ENCODE measurements at regions not wholly inside any gene's neighbourhood (a gene's known extent, or its start where the extent isn't known, plus 50 kb on each side); places are given as distances from the start of the nearest gene placed in this dataset.

GRCh38 chr4:17033025-17033767 is 134.8 kb upstream of the LDB2 start:
- no peak for TF ChIP-seq CTCF (IDR thresholded peaks at IDR 0.05)

GRCh38 chr4:17030543-17030942 is 132.1 kb upstream of the LDB2 start:
- TF ChIP-seq CTCF (IDR thresholded peaks at IDR 0.05) = no peak

- no peak for TF ChIP-seq CTCF (IDR thresholded peaks at IDR 0.05)
Observed at GRCh38 chr4:17029964-17030363, 131.5 kb upstream of the LDB2 start.

- no peak for TF ChIP-seq CTCF (IDR thresholded peaks at IDR 0.05)
Observed at GRCh38 chr4:17029432-17029831, 131.0 kb upstream of the LDB2 start.

GRCh38 chr4:17027495-17027894 is 129.1 kb upstream of the LDB2 start:
- TF ChIP-seq CTCF (IDR thresholded peaks at IDR 0.05) = no peak

GRCh38 chr4:17024425-17024824 is 126.0 kb upstream of the LDB2 start:
- TF ChIP-seq CTCF (IDR thresholded peaks at IDR 0.05) = no peak

GRCh38 chr4:17020901-17021300 is 122.5 kb upstream of the LDB2 start:
- no peak for TF ChIP-seq CTCF (IDR thresholded peaks at IDR 0.05)

GRCh38 chr4:17020451-17020850 is 122.0 kb upstream of the LDB2 start:
- no peak for TF ChIP-seq CTCF (IDR thresholded peaks at IDR 0.05)
